Loucy (cell line): ENCODE measurements at regions not wholly inside any gene's neighbourhood (a gene's known extent, or its start where the extent isn't known, plus 50 kb on each side); places are given as distances from the start of the nearest gene placed in this dataset.

ENCODE experiments used
- H2AFZ ChIP-seq: fragments of 200-600 bp; sonication (generic); 2 replicates; pipeline ENCODE4 v1.6.0; 2016; ENCODE audit warnings: antibody characterized with exemption, mild to moderate bottlenecking, low read length, moderate library complexity
- H3F3A ChIP-seq: fragments of 200-600 bp; 2 replicates; pipeline ENCODE4 v1.6.0; 2016; ENCODE audit warnings: antibody characterized with exemption, low read depth, mild to moderate bottlenecking
- H3K27me3 ChIP-seq: fragments of 200-600 bp; sonication (generic); 2 replicates; pipeline ENCODE4 v1.6.1; 2014; ENCODE audit warnings: low read length, mild to moderate bottlenecking; ENCODE audit not compliant: insufficient read depth, poor library complexity, severe bottlenecking
- H3K36me3 ChIP-seq: fragments of 200-600 bp; sonication (generic); 2 replicates; pipeline ENCODE4 v1.6.1; 2016; ENCODE audit warnings: low read length; ENCODE audit not compliant: insufficient read depth
- H3K4me1 ChIP-seq: fragments of 200-600 bp; sonication (generic); 2 replicates; pipeline ENCODE4 v1.5.1; 2014; ENCODE audit warnings: low read length, mild to moderate bottlenecking; ENCODE audit not compliant: insufficient read depth, poor library complexity, severe bottlenecking
- H3K4me2 ChIP-seq: fragments of 200-600 bp; sonication (generic); 2 replicates; pipeline ENCODE4 v1.6.0; 2014; ENCODE audit warnings: antibody characterized with exemption, low read length, low read depth, mild to moderate bottlenecking; ENCODE audit not compliant: poor library complexity, severe bottlenecking
- H3K4me3 ChIP-seq: fragments of 200-600 bp; sonication (generic); 2 replicates; pipeline ENCODE4 v1.5.1; 2014; ENCODE audit warnings: low read length, mild to moderate bottlenecking, mixed read lengths; ENCODE audit not compliant: poor library complexity, severe bottlenecking
- H3K79me2 ChIP-seq: fragments of 200-600 bp; sonication (generic); 2 replicates; pipeline ENCODE4 v1.6.1; 2014; ENCODE audit warnings: low read length; ENCODE audit not compliant: insufficient read depth
- H3K9ac ChIP-seq: fragments of 200-600 bp; sonication (generic); 2 replicates; pipeline ENCODE4 v1.6.0; 2014; ENCODE audit warnings: mild to moderate bottlenecking, low read depth, low read length, moderate library complexity; ENCODE audit not compliant: poor library complexity, severe bottlenecking
- H3K9me2 ChIP-seq: fragments of 200-600 bp; sonication (generic); replicated peaks from 2 replicates; pipeline ENCODE4 v1.6.1; 2016; ENCODE audit warnings: low read depth, low read length, mixed read lengths
- H3K9me3 ChIP-seq: fragments of 200-600 bp; sonication (generic); 2 replicates; pipeline ENCODE4 v1.6.1; 2014; ENCODE audit warnings: mild to moderate bottlenecking, antibody characterized with exemption, low read length, low read depth; ENCODE audit not compliant: insufficient read depth
- H4K20me1 ChIP-seq: fragments of 200-600 bp; sonication (generic); 2 replicates; pipeline ENCODE4 v1.6.0; 2014; ENCODE audit warnings: antibody characterized with exemption, low read length, mild to moderate bottlenecking; ENCODE audit not compliant: insufficient read depth, poor library complexity, severe bottlenecking
- CTCF ChIP-seq: fragments of 200-600 bp; sonication (generic); conservative IDR thresholded peaks from 2 replicates; pipeline ENCODE4 v1.5.1; 2014; ENCODE audit warnings: mild to moderate bottlenecking, antibody characterized with exemption, low read length
- EZH2phosphoT487 ChIP-seq: fragments of 200-600 bp; IDR thresholded peaks from 2 replicates; pipeline ENCODE4 v1.6.1; 2018; ENCODE audit warnings: antibody characterized with exemption, mild to moderate bottlenecking, moderate library complexity, borderline replicate concordance

- no peak overlapping the region for H3K4me3 ChIP-seq
- H3K27me3 ChIP-seq: no peaks in the 10 kb centered on the region
- no peak overlapping the region for H3K9ac ChIP-seq
- no peaks in the 10 kb centered on the region for H3K9me2 ChIP-seq
- H3K9me3 ChIP-seq: peaks cover 6% of the 10 kb centered on the region; the same call in 1 of the 2 replicates
- no peaks in the 10 kb centered on the region for H3F3A ChIP-seq
- H3K79me2 ChIP-seq: no peaks in the 10 kb centered on the region
- no peak overlapping the region for H2AFZ ChIP-seq
- H3K4me2 ChIP-seq: no peak overlapping the region
- TF ChIP-seq CTCF: no peak
- no peak for TF ChIP-seq EZH2phosphoT487
- H3K4me1 ChIP-seq: no peaks in the 10 kb centered on the region
- H4K20me1 ChIP-seq: no peaks in the 10 kb centered on the region
- no peaks in the 10 kb centered on the region for H3K36me3 ChIP-seq
Measured at GRCh38 chr15:39344662-39345141, 236.2 kb upstream of the THBS1 start.

- Histone ChIP-seq H3K9me2 (no peaks in the 10 kb centered on the region), H3K9me3 (peaks cover 6% of the 10 kb centered on the region; the same call in 1 of the 2 replicates), H3K4me1 (no peaks in the 10 kb centered on the region), H3K4me2 (no peak overlapping the region), H3K9ac (no peak overlapping the region), H3K4me3 (no peak overlapping the region), H3K27me3 (no peaks in the 10 kb centered on the region), H3K36me3 (no peaks in the 10 kb centered on the region), H3F3A (no peaks in the 10 kb centered on the region), H2AFZ (no peak overlapping the region), H4K20me1 (no peaks in the 10 kb centered on the region), H3K79me2 (no peaks in the 10 kb centered on the region)
- TF ChIP-seq CTCF (no peak), EZH2phosphoT487 (no peak)
Measured at GRCh38 chr15:39345176-39345575, 235.7 kb upstream of the THBS1 start.

- Histone ChIP-seq H3K4me1 (no peaks in the 10 kb centered on the region), H3K4me2 (no peak overlapping the region), H3F3A (no peaks in the 10 kb centered on the region), H4K20me1 (no peaks in the 10 kb centered on the region), H3K79me2 (no peaks in the 10 kb centered on the region), H3K9me3 (peaks cover 6% of the 10 kb centered on the region; the same call in 1 of the 2 replicates), H3K4me3 (no peak overlapping the region), H3K9ac (no peak overlapping the region), H3K36me3 (no peaks in the 10 kb centered on the region), H2AFZ (no peak overlapping the region), H3K9me2 (no peaks in the 10 kb centered on the region), H3K27me3 (no peaks in the 10 kb centered on the region)
- TF ChIP-seq CTCF (no peak), EZH2phosphoT487 (no peak)
Measured at GRCh38 chr15:39347453-39347852, 233.4 kb upstream of the THBS1 start.
